GM18502 (cell line): ENCODE measurements at regions not wholly inside any gene's neighbourhood (a gene's known extent, or its start where the extent isn't known, plus 50 kb on each side); places are given as distances from the start of the nearest gene placed in this dataset.

ENCODE experiments used
- ATAC-seq: cut with Tn5 transposase; IDR thresholded peaks from one replicate; pipeline ENCODE4 v1.9.1; 2021; ENCODE audit warnings: mild to moderate bottlenecking; ENCODE audit not compliant: unreplicated experiment, poor library complexity

DNA sequence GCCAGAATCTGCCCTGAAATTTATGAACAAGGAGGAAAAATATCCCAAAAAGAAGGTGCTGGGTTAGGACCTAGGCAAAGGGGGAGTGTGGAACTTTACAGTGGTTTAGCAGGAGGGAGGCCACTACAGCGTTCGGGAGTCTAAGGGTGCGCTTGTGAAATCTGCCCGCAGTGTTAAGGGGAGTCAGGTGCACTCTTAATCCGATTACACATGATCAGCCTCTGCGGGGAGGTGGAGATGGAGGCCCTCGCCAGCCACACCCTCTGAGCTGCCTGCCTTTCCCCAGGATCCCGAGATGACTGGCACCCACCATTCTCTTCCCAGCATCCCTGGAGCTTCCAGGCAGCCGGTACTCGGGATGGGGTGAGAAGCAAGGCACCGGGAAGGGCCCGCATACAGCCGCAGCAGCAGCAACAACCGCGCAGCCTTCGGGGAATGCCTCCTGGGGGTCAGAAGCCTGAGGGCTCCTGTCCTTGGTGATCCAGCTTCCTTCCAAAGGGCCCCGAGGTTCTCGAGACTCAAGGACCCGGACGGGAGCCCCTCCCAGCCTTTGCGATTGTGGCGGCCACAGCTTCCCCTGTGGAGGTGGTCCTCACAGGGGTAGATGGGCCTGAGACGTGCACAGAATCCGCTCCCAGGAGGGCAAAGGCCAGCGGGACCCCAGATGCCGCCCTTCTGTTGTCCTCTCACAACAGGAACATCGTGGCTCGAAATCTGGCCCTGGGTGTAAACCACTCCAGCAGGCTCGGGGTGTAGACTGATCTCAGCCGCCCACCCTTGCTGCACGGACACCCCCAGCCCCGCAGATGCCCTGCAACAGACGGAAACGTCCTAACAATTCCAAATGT is 57.3 kb upstream of the CST7 start:
- no peak for ATAC-seq

DNA sequence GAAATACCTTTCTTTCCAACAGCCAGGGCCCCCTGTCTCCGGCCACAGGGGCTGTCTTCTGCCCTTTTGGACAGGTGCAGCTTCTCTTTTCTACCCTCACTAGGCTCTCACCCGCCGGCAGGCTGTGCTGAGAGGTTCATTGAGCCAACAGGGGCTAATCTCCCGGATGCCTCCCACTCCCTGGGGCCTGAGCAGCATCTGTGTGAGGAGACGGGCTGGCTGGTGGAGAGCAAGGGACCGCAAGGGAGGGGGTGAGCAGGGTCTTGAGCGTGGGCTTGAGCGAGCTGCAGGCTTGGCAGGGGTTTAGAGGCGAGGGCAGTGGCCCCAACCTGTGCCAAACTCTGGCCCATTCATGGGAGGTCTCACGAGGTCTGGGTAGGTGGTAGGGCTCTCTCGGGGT is 56.5 kb upstream of the CST7 start:
- no peak for ATAC-seq

DNA sequence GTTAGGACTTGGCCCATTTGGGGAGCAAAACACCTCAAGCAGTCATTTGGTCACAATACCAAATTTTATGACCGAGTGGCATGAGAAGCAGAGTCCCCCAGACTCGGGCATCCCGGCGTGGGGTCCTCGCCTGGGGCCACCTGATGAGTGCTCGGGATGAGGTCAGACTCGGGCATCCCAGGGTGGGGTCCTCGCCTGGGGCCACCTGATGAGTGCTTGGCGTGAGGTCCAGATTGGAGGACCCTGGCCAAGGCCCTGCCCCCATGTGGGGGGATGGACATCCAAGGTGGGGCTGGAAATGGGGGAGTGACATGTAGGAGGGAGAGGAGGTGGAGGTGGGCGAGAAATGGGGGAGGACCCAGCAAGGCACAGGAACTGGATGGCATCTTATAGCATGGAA is 56.1 kb upstream of the CST7 start:
- no peak for ATAC-seq

DNA sequence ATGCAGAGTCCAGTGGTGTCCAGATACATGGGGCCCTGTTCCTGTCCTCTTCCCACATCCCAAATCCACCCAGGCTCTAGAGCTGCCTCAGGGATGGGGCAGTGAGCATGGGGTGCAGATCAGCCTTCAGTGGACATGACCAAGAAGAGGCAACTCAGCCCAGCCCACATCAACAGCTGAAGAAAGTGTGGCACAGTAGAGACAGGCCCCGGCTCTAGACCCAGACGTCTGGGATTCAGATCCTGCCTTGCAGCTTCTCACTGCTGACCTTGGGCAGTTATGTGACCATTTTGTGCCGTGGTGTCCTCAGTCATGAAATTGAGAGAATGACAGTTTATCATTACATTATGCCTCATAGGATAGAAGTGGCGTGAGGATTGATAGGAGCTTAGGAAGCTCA is 54.6 kb upstream of the CST7 start:
- no peak for ATAC-seq

DNA sequence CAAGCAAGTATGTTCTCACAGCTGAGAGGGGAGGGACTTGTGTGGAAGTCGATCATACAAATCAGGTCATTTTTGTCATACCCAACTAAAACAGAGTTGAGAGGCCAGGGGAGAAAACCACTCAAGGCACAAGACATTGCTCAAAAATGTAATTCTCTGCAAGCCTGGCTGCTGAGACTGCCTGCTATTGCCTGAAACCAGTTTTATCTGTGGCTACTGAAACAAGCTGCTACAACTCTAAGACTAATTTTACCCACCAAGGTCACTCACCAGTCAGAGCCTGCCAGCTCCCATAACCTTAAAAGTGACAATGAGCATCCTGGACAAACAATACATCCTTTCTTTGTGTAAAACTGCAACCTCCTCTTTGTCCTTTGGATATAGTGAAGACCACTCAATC is 54.1 kb upstream of the CST7 start:
- ATAC-seq = no peak

DNA sequence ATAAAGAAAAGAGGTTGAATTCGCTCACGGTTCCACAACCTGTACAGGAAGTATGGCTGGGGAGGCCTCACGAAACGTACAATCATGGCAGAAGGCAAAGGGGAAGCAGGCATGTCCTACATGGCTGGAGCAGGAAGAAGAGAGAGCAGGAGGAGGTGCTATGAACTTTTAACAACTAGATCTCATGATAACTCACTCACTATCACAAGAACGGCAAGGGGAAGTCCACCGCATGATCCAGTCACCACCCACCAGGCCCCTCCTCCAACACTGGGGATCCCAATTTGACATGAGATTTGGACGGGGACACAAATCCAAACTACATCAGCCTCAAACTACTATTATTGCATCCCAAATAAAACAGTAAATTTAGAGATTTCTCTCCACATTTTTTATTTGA is 53.6 kb upstream of the CST7 start:
- ATAC-seq = no peak

DNA sequence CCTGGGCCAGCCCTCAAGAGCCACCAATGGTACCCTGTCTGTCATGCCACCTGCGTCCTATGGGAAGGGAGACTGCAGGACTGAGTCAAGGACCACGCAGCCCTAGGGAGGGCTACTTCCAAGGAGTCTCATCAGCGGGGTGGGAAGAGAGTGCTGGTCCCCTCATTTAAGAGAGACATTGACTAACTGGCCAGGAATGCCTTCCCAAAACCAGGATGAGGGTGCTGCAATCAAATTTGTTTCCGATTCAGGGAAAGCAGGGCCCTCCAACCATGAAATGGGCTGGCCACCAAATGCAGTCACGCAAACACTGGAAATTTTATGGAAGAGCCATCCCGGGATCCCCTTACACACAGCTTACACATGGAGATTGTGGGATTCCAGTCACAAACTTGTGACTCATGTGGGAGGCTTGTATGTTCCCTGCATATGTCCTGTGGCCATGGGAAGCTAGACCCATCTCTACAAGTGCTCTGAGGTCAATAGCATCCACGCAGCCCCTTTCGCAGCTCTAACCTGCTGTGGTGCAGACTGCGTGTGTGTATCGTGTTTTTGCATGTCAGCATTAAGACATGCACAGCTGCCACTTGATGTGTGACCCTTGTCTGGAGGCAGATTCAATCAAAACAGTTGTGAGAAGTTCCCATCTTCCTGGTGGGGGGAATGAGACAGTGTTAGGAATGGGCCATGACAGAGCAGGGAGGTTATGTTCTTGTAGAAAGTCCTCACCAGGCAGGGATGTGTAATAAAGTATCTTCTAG is 53.0 kb upstream of the CST7 start:
- no peak for ATAC-seq

DNA sequence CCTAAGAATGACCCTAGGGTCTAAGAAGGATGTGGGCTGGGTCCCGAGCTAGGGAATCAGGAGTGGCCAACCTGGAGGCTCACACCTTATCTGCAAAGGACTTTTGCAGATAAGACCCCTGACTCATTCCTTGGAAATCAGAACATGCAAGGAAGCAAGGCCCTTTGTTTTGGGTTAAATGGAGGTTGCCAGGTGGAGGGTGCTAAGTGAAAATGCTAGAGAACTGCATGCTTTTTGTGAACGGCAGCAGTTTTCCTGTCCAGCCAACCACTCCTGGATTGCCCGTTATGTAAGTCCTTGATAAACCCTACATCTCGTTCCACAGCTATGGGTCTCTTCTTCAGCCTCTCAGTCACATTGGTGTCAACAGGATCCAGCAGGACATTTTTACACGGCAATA is 52.1 kb upstream of the CST7 start:
- no peak for ATAC-seq

DNA sequence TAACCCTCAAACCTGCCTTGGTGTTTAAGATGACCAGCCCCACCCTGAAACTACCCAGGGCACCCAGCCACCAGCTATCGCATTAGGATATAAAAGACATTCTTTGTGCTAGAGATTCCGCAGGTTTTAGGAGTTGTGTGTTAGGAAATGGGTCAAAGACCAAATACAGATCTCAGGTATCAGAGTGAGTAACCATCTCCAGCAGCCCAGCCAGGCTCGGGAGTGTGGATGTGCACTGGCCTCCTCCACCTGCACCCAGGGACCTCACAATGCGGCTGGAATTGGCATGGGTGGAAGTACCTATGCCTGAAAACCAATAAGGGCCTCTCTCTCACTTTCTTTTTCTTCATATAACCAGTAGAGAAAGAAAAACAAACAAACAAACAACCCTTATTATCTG is 51.1 kb upstream of the CST7 start:
- no peak for ATAC-seq

DNA sequence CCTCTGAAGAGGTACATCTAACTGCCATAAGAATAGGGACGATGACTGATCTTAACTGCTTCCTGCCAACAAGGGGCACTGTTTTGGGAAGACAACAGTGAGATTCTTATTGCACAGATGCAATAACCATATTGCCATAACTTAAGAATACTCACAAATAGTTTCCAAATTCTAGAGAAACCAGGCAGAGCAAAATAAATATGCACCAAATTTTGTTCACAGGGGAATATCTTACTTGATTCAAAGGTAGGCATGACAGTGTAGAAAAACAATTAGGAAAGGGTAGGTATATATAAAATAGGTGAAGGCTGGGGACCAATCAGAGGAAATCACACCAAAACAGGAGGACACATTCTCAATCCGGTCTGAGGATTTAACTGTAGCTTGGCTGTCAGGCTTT is 49.9 kb upstream of the CST7 start:
- no peak for ATAC-seq
